Activated T-cell treated with anti-CD3 and anti-CD28 coated beads, Interleukin-2, amount 50 U/mL, for 48 hours (primary cell): ENCODE measurements at regions not wholly inside any gene's neighbourhood (a gene's known extent, or its start where the extent isn't known, plus 50 kb on each side); places are given as distances from the start of the nearest gene placed in this dataset.

Experiments
- DNase-seq, 2 experiments: peaks; one replicate each; pipeline ENCODE4 v3.0.0-alpha.2; 2020

- no peak for DNase-seq
Measured at GRCh38 chr3:35336601-35337000, 302.7 kb upstream of the ARPP21 start.

- DNase-seq: no peak
Measured at GRCh38 chr3:35338186-35338585, 301.1 kb upstream of the ARPP21 start.

GRCh38 chr3:35380196-35380595 is 259.1 kb upstream of the ARPP21 start:
- DNase-seq: no peak

GRCh38 chr3:35383216-35383615 is 256.1 kb upstream of the ARPP21 start:
- DNase-seq: no peak

GRCh38 chr3:35383719-35384555 is 255.4 kb upstream of the ARPP21 start:
- no peak for DNase-seq

- no peak for DNase-seq
Measured at GRCh38 chr3:35385271-35385670, 254.1 kb upstream of the ARPP21 start.

- DNase-seq: no peak
Measured at GRCh38 chr3:35389907-35390306, 249.4 kb upstream of the ARPP21 start.

GRCh38 chr3:35392187-35392586 is 247.1 kb upstream of the ARPP21 start:
- DNase-seq: no peak

GRCh38 chr3:35393901-35394799 is 245.2 kb upstream of the ARPP21 start:
- no peak for DNase-seq

GRCh38 chr3:35394905-35395304 is 244.4 kb upstream of the ARPP21 start:
- no peak for DNase-seq

GRCh38 chr3:35401671-35402070 is 237.7 kb upstream of the ARPP21 start:
- no peak for DNase-seq

- no peak for DNase-seq
Measured at GRCh38 chr3:35404571-35404970, 234.8 kb upstream of the ARPP21 start.

GRCh38 chr3:35408882-35409281 is 230.4 kb upstream of the ARPP21 start:
- no peak for DNase-seq

- DNase-seq: no peak
Measured at GRCh38 chr3:35409991-35410390, 229.3 kb upstream of the ARPP21 start.

GRCh38 chr3:35413483-35413882 is 225.8 kb upstream of the ARPP21 start:
- no peak for DNase-seq

GRCh38 chr3:35417080-35417479 is 222.2 kb upstream of the ARPP21 start:
- DNase-seq: no peak

GRCh38 chr3:35422101-35422500 is 217.2 kb upstream of the ARPP21 start:
- no peak for DNase-seq

- DNase-seq: no peak
Measured at GRCh38 chr3:35422836-35423601, 216.3 kb upstream of the ARPP21 start.

GRCh38 chr3:35426366-35426958 is 212.9 kb upstream of the ARPP21 start:
- no peak for DNase-seq

GRCh38 chr3:35437381-35437780 is 201.9 kb upstream of the ARPP21 start:
- DNase-seq: no peak

GRCh38 chr3:35438101-35438500 is 201.2 kb upstream of the ARPP21 start:
- no peak for DNase-seq

GRCh38 chr3:35439663-35440062 is 199.7 kb upstream of the ARPP21 start:
- no peak for DNase-seq

- DNase-seq: no peak
Measured at GRCh38 chr3:35440826-35441225, 198.5 kb upstream of the ARPP21 start.
